AG09309 (cell line): ENCODE measurements at regions not wholly inside any gene's neighbourhood (a gene's known extent, or its start where the extent isn't known, plus 50 kb on each side); places are given as distances from the start of the nearest gene placed in this dataset.

ENCODE experiments used
- DNase-seq: peaks from one replicate; pipeline ENCODE4 v3.0.0-alpha.2; 2010; ENCODE audit warnings: low read depth
- H3K4me3 ChIP-seq: 2 replicates; pipeline ENCODE4 v1.5.1; 2011; ENCODE audit warnings: mild to moderate bottlenecking, low read depth, low read length, moderate library complexity; ENCODE audit not compliant: control insufficient read depth
- TF ChIP-seq, protein P1 (sequence below): IDR thresholded peaks from 2 replicates; pipeline ENCODE4 v1.5.1; 2011; ENCODE audit warnings: mild to moderate bottlenecking, low read depth, low read length, inconsistent platforms; ENCODE audit not compliant: insufficient read depth, control insufficient read depth; ENCODE audit errors: missing control alignments

DNA sequence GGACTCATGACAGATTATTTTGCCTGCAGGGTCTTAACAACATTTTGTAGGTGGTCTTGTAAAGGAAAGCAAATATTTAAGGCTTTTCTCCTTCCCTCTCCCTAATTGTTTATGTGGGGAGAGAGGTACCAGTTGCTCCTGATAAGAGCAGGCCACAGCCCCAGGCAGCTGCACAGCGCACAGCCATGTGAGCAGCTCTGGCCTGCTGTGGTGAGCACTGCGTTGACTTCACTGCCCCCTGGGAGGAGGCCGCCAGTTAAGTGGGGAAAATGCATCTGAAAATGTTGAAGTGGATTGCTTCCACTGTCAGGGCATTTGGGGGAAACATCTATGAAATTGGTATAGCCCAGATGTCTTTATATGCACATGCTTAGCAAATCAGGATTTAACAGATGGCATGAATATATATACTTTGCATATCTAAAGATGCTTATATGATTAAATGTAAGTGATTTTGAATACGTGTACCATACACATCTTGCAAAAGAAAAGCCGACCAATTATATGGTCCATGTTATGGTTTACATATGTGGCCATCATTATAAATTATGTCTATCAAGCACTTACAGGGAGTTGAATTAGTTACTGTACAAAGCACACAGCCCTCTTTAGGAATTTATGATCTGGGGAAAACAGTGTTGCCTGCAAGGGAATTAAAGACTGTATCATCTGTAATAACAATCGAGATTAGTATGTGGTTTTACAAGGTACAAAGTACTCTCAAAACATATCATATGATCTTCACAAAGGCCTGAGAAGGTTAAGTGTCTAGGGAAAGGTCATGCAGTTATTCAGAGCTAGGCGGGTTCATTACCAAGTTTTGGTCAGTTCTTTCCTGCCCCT, 132.1 kb downstream of the RHOU start:
- H3K4me3 ChIP-seq, result no peak overlapping the region
- no peak for DNase-seq
- TF ChIP-seq, protein P1, sequence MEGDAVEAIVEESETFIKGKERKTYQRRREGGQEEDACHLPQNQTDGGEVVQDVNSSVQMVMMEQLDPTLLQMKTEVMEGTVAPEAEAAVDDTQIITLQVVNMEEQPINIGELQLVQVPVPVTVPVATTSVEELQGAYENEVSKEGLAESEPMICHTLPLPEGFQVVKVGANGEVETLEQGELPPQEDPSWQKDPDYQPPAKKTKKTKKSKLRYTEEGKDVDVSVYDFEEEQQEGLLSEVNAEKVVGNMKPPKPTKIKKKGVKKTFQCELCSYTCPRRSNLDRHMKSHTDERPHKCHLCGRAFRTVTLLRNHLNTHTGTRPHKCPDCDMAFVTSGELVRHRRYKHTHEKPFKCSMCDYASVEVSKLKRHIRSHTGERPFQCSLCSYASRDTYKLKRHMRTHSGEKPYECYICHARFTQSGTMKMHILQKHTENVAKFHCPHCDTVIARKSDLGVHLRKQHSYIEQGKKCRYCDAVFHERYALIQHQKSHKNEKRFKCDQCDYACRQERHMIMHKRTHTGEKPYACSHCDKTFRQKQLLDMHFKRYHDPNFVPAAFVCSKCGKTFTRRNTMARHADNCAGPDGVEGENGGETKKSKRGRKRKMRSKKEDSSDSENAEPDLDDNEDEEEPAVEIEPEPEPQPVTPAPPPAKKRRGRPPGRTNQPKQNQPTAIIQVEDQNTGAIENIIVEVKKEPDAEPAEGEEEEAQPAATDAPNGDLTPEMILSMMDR, result no peak

DNA sequence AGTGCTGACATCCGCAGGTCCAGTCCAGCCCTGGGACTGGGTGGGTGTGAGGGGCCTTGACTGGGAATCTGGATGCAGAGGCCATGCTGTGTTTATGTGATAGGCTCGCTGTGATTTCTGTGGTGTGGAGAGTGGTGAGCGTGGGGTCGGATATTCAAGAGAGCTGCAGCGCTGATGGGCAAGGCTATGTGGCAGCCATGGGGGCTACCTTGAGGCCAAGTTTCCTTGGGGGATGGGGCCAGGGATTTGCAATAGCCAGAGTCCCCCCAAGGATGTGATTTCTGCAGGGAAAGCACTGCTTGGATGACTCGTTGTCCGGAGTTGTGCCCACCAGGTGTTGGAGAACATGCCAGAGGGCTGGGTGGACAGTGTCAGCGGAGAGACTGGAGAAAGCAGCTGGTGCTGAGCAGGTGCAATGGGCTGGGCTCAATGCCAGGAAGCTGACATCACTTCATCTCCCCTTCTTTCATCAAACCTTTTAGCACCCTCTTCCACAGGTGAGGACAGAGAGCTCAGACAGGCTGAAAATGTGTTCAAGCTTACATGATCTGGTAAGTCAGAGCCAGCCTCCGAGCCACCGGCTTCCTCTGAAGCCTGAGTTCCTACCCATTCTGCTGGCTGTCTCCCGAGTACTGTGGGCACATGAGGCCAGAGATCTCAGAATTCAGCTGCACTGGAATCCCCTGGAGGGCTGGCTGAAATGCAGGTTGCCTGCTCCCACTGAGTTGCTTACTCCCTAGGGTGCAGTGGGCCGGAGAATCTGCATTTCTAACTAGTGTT, 132.9 kb downstream of the RHOU start:
- no peak for DNase-seq
- TF ChIP-seq, protein P1, result no peak
- no peak overlapping the region for H3K4me3 ChIP-seq

DNA sequence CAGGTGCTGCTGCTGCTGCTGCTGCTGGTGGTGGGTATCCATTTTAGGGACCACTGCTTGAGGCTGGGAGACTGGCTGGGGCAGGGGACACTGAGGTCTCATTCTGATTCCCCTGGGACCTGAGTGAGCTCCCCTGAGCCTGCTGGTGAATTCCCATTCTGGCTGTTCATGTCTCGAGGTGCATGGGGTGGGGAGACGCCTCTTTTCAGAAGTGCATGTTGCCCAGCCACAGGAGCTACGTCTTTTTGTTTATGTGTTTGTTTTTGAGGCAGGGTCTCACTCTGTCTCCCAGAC, 133.4 kb downstream of the RHOU start:
- H3K4me3 ChIP-seq, result no peak overlapping the region
- no peak for DNase-seq
- TF ChIP-seq, protein P1, result no peak

DNA sequence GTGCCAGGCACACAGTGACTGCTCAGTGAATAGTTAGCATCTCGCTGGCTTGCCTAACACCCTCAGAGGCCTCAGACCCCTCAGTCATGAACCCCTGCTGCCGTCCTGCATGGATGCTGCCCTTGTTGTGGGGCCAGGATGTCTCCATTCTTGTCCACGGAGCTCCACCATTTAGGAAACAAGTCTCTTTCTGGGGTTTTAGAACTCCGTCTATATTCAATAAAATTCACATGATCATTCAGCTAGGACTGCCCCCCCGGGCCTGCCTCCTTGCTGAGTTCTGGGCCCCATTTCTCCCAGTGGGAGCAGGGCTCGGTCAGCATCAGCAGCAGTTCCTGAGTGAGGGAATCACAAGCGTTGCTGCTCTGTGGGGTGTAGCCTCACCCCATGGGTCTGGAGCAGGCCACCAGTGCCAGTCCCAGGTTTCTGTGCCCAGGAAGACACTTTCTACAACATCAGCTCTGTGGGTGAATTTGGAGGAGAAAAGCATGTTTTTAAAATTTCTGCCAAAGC, 134.1 kb downstream of the RHOU start:
- TF ChIP-seq, protein P1, result no peak
- DNase-seq, result no peak
- no peak overlapping the region for H3K4me3 ChIP-seq

DNA sequence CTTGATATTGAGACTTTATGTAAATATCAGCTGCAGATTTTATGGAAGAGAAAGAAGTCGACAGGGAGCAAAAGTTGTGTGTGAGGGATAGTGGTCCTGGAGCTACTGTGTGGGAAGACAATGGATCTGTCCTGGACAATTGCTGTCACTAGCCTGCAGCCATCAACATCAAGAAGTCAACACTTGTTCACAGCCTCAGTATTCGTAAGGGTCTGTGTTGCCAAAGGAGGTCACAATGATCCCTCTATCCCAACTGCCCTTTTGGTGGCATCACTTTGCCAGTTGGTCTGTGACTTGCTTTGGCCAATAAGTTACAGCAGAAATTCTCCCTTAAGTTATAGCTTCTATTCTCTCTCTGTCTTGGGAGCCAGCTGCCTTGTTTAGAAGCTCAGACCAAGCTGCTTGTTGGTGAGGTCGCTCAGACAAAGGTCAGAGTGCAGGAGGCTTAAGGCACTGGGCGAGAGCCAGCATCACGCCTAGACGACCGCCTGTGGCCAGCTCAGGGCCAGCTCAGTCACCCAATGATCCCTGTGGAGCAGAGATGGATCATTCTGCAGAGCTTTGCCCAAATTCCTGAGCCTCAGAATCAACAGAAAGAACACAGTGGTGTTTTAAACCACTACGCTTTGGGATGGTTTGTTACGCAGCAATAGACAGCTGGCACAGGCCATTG, 134.9 kb downstream of the RHOU start:
- no peak for DNase-seq
- H3K4me3 ChIP-seq, result no peak overlapping the region
- TF ChIP-seq, protein P1, result no peak

DNA sequence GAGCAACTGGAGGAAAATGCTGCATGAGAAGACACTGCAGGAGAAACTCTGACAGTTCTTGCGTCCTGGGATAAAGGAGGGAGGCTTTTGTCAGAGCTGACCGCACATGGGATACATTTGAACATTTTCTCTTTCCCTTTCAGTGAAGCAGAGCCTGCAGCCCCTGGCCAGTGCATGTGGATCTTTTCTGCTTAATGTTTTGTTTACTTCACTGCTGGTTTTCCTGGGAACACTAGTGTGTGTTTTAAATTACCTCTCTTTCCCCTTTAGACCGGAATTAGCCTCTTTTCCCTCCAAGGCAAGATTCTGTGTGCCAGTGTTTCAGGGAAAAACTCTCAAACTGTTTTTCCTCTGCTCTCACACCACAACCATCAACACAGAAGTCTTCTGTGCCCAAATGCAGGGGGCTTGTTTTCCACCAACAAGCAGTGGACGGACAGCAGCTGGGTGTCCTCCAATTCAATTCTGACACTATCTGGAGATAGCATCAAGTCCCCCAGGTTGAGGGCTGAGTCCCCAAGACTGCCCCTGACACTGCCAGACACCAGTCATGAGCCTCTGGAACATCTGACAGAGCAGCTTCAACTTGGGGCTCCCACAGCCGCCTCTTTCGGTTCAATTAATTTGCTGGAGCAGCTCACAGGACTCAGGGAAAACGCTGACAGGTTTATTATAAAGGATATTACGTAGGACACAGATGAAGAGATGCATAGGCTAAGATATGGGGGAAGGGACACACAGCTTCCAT, 136.2 kb downstream of the RHOU start:
- TF ChIP-seq, protein P1, result no peak
- no peak for DNase-seq
- no peak overlapping the region for H3K4me3 ChIP-seq
